ENCODE measurements at regions not wholly inside any gene's neighbourhood (a gene's known extent, or its start where the extent isn't known, plus 50 kb on each side); places are given as distances from the start of the nearest gene placed in this dataset.

DNA sequence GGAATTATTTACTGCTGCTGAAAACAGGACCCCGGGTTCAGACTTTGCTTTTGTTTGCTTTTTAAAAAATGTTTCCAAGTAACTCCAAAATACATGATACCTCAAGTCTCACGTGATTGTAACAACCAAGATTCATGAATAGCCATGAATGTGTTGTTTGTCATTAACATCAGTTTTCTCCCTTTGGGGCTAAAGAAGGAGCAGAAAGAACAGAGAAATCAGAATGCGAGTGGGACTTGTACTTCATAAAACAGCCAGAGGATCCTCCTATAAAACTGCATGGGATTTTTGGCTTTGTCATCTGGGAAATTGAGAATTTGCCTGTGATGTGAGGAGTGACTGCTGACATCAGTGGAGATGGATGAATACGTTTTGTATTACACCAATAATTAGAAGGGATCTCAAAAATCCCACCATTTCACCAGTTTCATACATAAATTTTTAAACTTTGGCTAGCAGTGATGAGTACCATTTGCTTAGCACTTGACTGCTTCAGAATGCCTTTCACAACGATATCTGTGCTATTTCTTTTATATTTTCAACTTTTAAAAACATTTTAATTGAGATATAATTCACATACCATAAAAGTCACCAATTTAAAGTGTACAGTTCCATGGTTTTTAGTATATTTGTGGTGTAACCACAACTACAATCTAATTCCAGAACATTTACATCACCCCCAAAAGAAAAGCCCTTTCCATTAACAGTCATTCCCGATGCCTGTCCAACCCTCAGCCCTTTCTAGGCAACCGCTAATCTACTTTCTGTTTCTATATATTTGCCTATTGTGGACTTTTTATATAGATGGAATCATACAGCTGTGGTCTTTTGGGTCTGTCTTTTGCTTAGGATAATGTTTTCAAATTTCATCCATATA is 126.9 kb upstream of the ANKRD55 start:
- Histone ChIP-seq H3K27me3 (replicated peaks; ENCODE audit: insufficient read depth) (no peaks in the 10 kb centered on the region), H3K36me3 (ENCODE audit: low read depth) (no peaks in the 10 kb centered on the region), H3K27ac (no peak overlapping the region), H3K4me1 (ENCODE audit: insufficient read depth) (peaks cover 12% of the 10 kb centered on the region), H3K9ac (no peak overlapping the region), H3K9me2 (ENCODE audit: insufficient read depth) (no peaks in the 10 kb centered on the region), H3K4me3 (no peak overlapping the region), H3K79me2 (ENCODE audit: insufficient read depth) (no peaks in the 10 kb centered on the region), H3F3A (ENCODE audit: insufficient read depth) (0 out of 2 replicates have a peak, but pooled peaks cover 7% of the 10 kb centered on the region), H3K4me2 (ENCODE audit: unreplicated experiment) (no peak overlapping the region), H3K9me3 (ENCODE audit: low read depth) (no peaks in the 10 kb centered on the region), H4K20me1 (ENCODE audit: insufficient read depth) (no peaks in the 10 kb centered on the region), H2AFZ (no peak overlapping the region)
- no peak for DNase-seq
- in situ Hi-C loops (cut with MboI) = no loop called here
- TF ChIP-seq EZH2 (IDR thresholded peaks at IDR 0.05; ENCODE audit: insufficient read depth, poor library complexity, severe bottlenecking) (no peak), EZH2phosphoT487 (IDR thresholded peaks at IDR 0.05; ENCODE audit: insufficient read depth, low read depth) (no peak)
- 75 to 77% methylated on average over 7 of the region's 7 CpGs for WGBS, 2 experiments (ENCODE audit: low coverage in 1 of 2, low lambda C conversion rate in 2 of 2, missing lambda C conversion rate in 2 of 2)

DNA sequence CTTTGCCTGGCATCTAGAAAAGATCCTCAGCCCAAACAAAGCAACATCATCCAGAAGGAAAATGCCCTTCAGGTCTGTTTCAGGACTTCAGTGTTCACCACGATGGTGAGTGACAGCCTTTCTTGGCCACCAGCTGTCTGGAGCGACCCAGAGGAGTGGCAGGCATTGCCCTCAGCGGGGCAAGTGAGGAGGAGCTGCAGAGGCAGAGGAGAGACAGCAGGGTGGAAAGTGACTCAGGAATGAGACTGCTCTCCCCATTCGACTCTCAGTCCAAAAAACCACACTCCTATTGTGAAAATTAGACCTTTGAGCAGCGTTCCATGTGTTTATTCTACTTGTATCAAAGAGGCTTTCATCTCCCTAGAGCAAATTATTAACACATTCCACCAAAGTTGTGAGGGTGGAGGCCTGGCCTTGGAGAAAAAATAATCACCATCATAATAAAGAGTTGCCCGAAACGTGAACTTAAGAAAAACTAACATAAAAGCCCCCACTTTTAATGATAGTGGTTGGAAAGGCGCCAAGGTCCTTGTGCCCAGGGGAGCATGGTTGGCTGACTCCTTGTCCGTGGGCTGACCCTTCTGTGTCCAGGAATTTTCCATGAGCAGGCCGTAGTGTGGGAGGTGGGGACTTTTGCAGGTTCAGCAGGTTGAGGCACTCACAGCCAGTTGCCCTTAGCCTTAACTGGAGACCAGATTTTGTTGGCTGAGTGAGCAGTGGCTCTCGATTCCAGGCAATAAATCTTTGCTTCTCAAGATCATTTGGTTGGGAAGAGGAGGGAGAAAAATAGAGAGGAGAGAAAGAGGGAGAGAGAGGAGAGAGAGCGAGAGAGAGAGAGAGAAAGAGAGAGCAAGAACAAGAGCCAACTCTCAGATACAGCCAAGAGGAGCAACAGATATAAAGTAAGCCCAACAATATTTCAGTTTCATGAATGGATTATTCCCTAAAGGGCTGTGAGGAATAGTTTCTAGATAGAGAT is 125.9 kb upstream of the ANKRD55 start:
- Histone ChIP-seq H2AFZ (no peak overlapping the region), H3K4me3 (no peak overlapping the region)
- DNase-seq = peak; percentile 46

DNA sequence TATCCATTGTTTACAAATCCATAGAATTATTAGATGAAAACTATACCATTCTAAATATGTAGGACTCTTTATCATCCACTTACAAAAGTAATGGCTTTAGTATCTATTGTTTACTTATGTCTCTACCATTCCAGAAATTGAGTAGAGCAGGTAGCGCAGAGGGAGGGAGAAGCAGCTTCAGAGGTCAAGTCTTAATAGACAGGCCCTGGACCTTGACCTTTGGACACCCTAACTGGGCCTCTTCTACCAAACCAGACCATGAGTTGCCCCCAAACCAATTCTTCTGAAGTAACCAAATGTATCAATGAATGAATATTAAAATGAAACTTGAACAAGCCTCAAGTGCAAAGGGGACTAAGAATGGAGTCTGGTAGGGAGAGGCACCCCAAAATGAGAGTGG is 124.9 kb upstream of the ANKRD55 start:
- Histone ChIP-seq H3K27me3 (replicated peaks; ENCODE audit: insufficient read depth) (no peaks in the 10 kb centered on the region), H3K36me3 (ENCODE audit: low read depth) (no peaks in the 10 kb centered on the region), H3K9me3 (ENCODE audit: low read depth) (no peaks in the 10 kb centered on the region), H3K4me3 (no peak overlapping the region), H3K9me2 (ENCODE audit: insufficient read depth) (no peaks in the 10 kb centered on the region), H3K9ac (no peak overlapping the region), H3K4me1 (ENCODE audit: insufficient read depth) (peaks cover 12% of the 10 kb centered on the region), H3K27ac (no peak overlapping the region), H3F3A (ENCODE audit: insufficient read depth) (0 out of 2 replicates have a peak, but pooled peaks cover 7% of the 10 kb centered on the region), H3K4me2 (ENCODE audit: unreplicated experiment) (no peak overlapping the region), H2AFZ (no peak overlapping the region), H4K20me1 (ENCODE audit: insufficient read depth) (no peaks in the 10 kb centered on the region), H3K79me2 (ENCODE audit: insufficient read depth) (no peaks in the 10 kb centered on the region)
- in situ Hi-C loops (cut with MboI) = no loop called here
- no peak for TF ChIP-seq EZH2 (IDR thresholded peaks at IDR 0.05; ENCODE audit: insufficient read depth, poor library complexity, severe bottlenecking)
- no peak for TF ChIP-seq EZH2phosphoT487 (IDR thresholded peaks at IDR 0.05; ENCODE audit: insufficient read depth, low read depth)
- DNase-seq = no peak
- WGBS, 2 experiments (ENCODE audit: low coverage in 1 of 2, low lambda C conversion rate in 2 of 2, missing lambda C conversion rate in 2 of 2) = 94 to 95% methylated on average over 1 of the region's 1 CpG

More for the DNA sequence above, 125.9 kb upstream of the ANKRD55 start:
- TF ChIP-seq EZH2 (IDR thresholded peaks at IDR 0.05; ENCODE audit: insufficient read depth, poor library complexity, severe bottlenecking) (no peak), EZH2phosphoT487 (IDR thresholded peaks at IDR 0.05; ENCODE audit: insufficient read depth, low read depth) (no peak)
- H3K4me1 ChIP-seq (ENCODE audit: insufficient read depth) = peaks cover 12% of the 10 kb centered on the region
- H3K27ac ChIP-seq = no peak overlapping the region
- WGBS, 2 experiments (ENCODE audit: low coverage in 1 of 2, low lambda C conversion rate in 2 of 2, missing lambda C conversion rate in 2 of 2) = 25 to 30% methylated on average over 12 of the region's 12 CpGs
- no peaks in the 10 kb centered on the region for H3K9me3 ChIP-seq (ENCODE audit: low read depth)
- no peaks in the 10 kb centered on the region for H3K9me2 ChIP-seq (ENCODE audit: insufficient read depth)
- H3K27me3 ChIP-seq (replicated peaks; ENCODE audit: insufficient read depth) = no peaks in the 10 kb centered on the region
- in situ Hi-C loops (cut with MboI) = no loop called here
- no peaks in the 10 kb centered on the region for H3K79me2 ChIP-seq (ENCODE audit: insufficient read depth)
- H3K9ac ChIP-seq = no peak overlapping the region
- H4K20me1 ChIP-seq (ENCODE audit: insufficient read depth) = no peaks in the 10 kb centered on the region
- peak overlapping the region; percentile 5 for H3K4me2 ChIP-seq (ENCODE audit: unreplicated experiment)
- H3K36me3 ChIP-seq (ENCODE audit: low read depth) = no peaks in the 10 kb centered on the region
- 0 out of 2 replicates have a peak, but pooled peaks cover 7% of the 10 kb centered on the region for H3F3A ChIP-seq (ENCODE audit: insufficient read depth)

DNA sequence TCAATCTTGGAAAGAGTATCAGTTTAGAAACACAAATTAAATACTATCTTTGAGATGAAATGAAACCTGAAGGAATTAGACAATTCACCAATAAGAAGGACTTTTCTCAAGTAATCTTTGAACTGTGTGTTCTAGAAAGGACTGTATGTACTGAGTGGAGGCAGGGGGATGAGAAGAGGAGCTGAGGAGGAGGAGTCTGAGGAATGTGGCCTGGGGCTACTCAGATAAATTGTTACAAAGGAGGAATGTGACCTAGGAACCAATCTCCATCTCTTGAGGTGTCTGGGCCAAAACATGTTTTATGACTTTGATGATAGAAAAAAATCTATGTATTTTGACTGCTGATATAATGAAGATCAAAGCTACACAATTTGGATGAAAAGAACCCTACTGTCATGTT is 124.3 kb upstream of the ANKRD55 start:
- H3K9me3 ChIP-seq (ENCODE audit: low read depth) = no peaks in the 10 kb centered on the region
- no peak for DNase-seq
- in situ Hi-C loops (cut with MboI) = no loop called here
- no peaks in the 10 kb centered on the region for H3K9me2 ChIP-seq (ENCODE audit: insufficient read depth)
- TF ChIP-seq EZH2 (IDR thresholded peaks at IDR 0.05; ENCODE audit: insufficient read depth, poor library complexity, severe bottlenecking) = no peak
- no peak for TF ChIP-seq EZH2phosphoT487 (IDR thresholded peaks at IDR 0.05; ENCODE audit: insufficient read depth, low read depth)
- H4K20me1 ChIP-seq (ENCODE audit: insufficient read depth) = no peaks in the 10 kb centered on the region
- H3F3A ChIP-seq (ENCODE audit: insufficient read depth) = 0 out of 2 replicates have a peak, but pooled peaks cover 7% of the 10 kb centered on the region
- H3K4me1 ChIP-seq (ENCODE audit: insufficient read depth) = peaks cover 12% of the 10 kb centered on the region
- no peak overlapping the region for H3K27ac ChIP-seq
- H3K27me3 ChIP-seq (replicated peaks; ENCODE audit: insufficient read depth) = no peaks in the 10 kb centered on the region
- no peaks in the 10 kb centered on the region for H3K79me2 ChIP-seq (ENCODE audit: insufficient read depth)
- H3K4me3 ChIP-seq = no peak overlapping the region
- no peak overlapping the region for H3K9ac ChIP-seq
- no peaks in the 10 kb centered on the region for H3K36me3 ChIP-seq (ENCODE audit: low read depth)
- H2AFZ ChIP-seq = no peak overlapping the region
- no peak overlapping the region for H3K4me2 ChIP-seq (ENCODE audit: unreplicated experiment)

Data from GM23248 (cell line).